Fibroblast of lung (primary cell): ENCODE measurements at regions not wholly inside any gene's neighbourhood (a gene's known extent, or its start where the extent isn't known, plus 50 kb on each side); places are given as distances from the start of the nearest gene placed in this dataset.

ENCODE experiments used
- EZH2 ChIP-seq: IDR thresholded peaks from 2 replicates; pipeline ENCODE4 v1.5.1; 2012; ENCODE audit warnings: low read length, control low read depth, mild to moderate bottlenecking; ENCODE audit errors: missing control alignments
- TF ChIP-seq, protein P1 (sequence below), 2 donors: IDR thresholded peaks in 1 of 2; conservative IDR thresholded peaks in 1 of 2; 1 replicate in 1 of 2; 2 replicates in 1 of 2; pipeline ENCODE4 v1.5.1; 2011 to 2012; ENCODE audit warnings: low read length in 2 of 2, control low read depth in 1 of 2, inconsistent platforms in 1 of 2, low read depth in 1 of 2, mild to moderate bottlenecking in 1 of 2

DNA sequence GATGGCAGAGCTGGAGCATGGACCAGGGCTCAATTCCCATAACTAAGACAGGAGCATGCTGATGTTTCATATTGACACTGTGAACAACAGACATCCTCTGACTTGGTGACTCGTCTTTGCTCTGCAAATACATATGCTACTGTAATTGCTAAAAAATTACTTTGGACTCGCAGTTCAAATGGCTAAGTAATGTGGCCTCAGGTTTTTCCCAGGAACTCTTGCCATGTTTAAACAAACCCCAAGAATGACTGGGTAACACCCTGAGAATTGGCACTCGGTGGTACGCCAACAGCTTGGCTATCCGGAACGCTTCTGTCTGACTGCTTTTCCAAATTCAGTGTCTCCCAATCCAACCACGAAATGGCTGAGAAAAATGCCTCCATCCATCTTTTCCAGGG lies 456.7 kb upstream of the THBS1 start:
- no peak for TF ChIP-seq EZH2
- TF ChIP-seq, protein P1, sequence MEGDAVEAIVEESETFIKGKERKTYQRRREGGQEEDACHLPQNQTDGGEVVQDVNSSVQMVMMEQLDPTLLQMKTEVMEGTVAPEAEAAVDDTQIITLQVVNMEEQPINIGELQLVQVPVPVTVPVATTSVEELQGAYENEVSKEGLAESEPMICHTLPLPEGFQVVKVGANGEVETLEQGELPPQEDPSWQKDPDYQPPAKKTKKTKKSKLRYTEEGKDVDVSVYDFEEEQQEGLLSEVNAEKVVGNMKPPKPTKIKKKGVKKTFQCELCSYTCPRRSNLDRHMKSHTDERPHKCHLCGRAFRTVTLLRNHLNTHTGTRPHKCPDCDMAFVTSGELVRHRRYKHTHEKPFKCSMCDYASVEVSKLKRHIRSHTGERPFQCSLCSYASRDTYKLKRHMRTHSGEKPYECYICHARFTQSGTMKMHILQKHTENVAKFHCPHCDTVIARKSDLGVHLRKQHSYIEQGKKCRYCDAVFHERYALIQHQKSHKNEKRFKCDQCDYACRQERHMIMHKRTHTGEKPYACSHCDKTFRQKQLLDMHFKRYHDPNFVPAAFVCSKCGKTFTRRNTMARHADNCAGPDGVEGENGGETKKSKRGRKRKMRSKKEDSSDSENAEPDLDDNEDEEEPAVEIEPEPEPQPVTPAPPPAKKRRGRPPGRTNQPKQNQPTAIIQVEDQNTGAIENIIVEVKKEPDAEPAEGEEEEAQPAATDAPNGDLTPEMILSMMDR (conservative IDR thresholded peaks at IDR 0.05 in 1 of 2, IDR thresholded peaks at IDR 0.05 in 1 of 2; ENCODE audit: low read depth in 1 of 2, low read length in 2 of 2), result no peak
